HG03565 (cell line): ENCODE measurements at regions not wholly inside any gene's neighbourhood (a gene's known extent, or its start where the extent isn't known, plus 50 kb on each side); places are given as distances from the start of the nearest gene placed in this dataset.
"Not testable (repeated sequence)": the region's sequence is repeated elsewhere in the genome, so short reads cannot be mapped to it uniquely, and the experiment has no call there.

ENCODE experiments used
- ATAC-seq: cut with Tn5 transposase; IDR thresholded peaks from one replicate; pipeline ENCODE4 v1.9.1; 2021; ENCODE audit warnings: mild to moderate bottlenecking, moderate library complexity; ENCODE audit not compliant: unreplicated experiment

GRCh38 chr1:105072850-105073249 is 1323.2 kb downstream of the AMY1C start:
- ATAC-seq = no peak

DNA sequence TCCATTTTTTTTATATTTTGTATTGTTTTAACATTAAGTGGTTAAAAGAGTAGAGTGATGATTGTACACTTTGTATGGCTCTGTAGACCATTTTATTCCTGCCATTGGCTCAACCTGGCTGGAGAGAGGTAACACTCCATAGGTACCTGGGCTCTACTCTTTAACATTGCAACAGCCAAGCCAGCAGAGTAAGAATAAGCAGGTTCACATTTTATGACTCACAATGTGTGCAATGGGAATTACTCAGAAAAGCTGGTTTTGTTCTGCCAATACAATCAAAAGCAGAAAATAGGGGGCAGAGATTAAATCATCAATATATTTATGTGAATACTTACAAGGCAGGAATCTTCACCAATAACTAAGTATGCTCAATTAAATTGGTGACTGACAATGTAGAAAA is 1324.0 kb downstream of the AMY1C start:
- ATAC-seq = no peak

DNA sequence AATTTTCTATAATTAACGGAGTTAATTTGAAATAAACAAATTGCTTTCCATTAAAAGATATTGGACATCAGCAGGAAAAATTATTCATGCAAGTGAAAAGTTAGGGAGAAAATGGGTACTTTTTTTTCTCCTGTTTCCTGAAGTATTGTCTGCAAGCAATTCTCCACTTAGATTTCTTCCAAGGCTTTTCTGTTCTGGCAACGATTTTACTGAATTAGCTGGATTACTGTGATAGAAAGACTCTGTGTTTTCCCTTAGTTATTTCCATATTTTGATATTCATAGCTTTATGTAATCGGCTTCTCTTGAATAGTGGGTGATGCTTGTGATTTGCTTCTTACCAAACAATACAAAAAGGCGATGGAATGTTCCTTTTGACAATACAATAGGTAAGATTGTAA is 1333.9 kb downstream of the AMY1C start:
- ATAC-seq = no peak

DNA sequence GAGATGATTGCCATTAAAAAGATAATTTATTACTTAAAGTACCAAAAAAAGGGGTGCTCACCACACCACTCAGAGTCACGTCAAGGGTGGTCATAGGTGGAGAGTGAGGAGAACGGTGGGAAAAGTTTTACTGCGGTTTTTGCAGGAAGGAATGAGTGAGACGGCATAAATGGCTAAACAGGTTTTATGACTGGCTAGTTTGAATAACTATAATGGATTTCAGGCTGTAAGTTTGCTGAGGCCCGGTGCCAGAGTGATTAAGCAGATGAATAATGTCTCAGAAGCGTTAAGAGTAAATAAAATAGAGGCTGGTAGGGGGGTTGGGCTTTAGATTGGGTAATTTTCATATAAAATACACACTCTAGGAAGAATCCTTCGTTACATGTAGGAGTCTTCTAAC is 1337.8 kb downstream of the AMY1C start:
- no peak for ATAC-seq

GRCh38 chr1:105088166-105088565 is 1338.5 kb downstream of the AMY1C start:
- no peak for ATAC-seq

DNA sequence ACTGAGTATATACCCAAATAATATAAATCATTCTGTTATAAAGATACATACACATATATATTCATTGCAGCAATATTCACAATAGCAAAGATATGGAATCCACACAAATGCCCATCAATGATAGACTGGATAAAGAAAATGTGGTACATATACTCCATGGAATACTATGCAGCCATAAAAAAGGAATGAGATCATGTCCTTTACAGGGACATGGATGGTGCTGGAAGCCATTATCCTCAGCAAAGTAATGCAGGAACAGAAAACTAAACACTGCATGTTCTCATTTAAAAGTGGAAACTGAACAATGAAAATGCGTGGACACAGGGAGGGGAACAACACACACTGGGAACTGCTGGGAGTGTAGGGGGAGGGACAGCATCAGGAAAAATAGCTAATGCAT is 1344.2 kb downstream of the AMY1C start:
- ATAC-seq = not testable (repeated sequence)

- no peak for ATAC-seq
These were observed 1350.4 kb downstream of the AMY1C start for GRCh38 chr1:105100102-105100501.

DNA sequence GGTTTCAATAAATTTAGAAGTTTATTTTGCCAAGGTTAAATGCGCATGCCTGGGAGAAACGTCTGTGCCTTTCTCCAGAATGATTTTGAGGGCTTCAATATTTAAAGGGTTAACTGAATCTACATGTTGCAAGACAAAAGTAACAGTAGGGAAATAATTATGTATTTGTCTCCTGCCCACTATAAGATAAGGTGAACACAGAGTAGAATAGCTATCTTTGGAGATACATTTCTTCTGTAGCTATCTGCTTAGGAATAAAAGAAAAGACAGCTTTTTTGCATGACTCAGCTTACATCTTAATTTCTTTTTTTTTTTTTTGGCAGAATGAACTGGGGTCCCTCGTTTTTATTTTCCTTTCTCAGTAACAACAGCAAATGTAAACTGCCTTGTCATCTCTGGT is 1351.6 kb downstream of the AMY1C start:
- ATAC-seq = no peak

GRCh38 chr1:105102371-105102770 is 1352.7 kb downstream of the AMY1C start:
- no peak for ATAC-seq

GRCh38 chr1:105122041-105122440 is 1372.3 kb downstream of the AMY1C start:
- ATAC-seq = no peak

GRCh38 chr1:105137543-105138457 is 1388.1 kb downstream of the AMY1C start:
- ATAC-seq = no peak

- no peak for ATAC-seq
These were observed 1388.8 kb downstream of the AMY1C start for GRCh38 chr1:105138458-105138893.

DNA sequence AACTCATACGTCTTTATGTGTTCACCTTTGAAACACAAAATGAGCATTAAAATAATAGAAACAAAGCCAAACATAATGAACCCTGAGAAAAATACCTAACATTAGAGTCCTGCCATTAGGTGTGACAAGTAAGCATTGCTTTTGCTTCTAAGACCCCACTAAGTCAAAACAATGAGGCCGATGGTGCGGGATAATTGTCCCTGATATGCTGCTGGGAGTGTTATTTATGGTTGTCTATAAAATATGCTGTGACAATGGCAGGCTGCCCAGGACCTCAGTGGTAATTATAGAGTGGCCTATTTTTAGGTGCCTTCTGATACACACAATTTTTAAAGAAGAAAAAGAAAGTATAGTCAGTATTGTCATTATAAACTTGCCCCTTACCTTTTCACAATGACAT is 1423.1 kb downstream of the AMY1C start:
- ATAC-seq = no peak

- no peak for ATAC-seq
These were observed 1431.1 kb downstream of the AMY1C start for GRCh38 chr1:105180789-105181188.

- ATAC-seq = no peak
These were observed 1455.2 kb downstream of the AMY1C start for GRCh38 chr1:105204836-105205371.

- no peak for ATAC-seq
These were observed 1458.9 kb downstream of the AMY1C start for GRCh38 chr1:105208581-105208980.

- no peak for ATAC-seq
These were observed 1461.0 kb downstream of the AMY1C start for GRCh38 chr1:105210747-105211146.

- no peak for ATAC-seq
These were observed 1481.7 kb downstream of the AMY1C start for GRCh38 chr1:105231378-105231777.

GRCh38 chr1:105243411-105243810 is 1493.7 kb downstream of the AMY1C start:
- no peak for ATAC-seq

- ATAC-seq = no peak
These were observed 1494.3 kb downstream of the AMY1C start for GRCh38 chr1:105243969-105244368.

GRCh38 chr1:105254906-105255305 is 1505.2 kb downstream of the AMY1C start:
- ATAC-seq = no peak

- no peak for ATAC-seq
These were observed 1510.3 kb downstream of the AMY1C start for GRCh38 chr1:105260001-105260400.
